ENCODE measurements at regions not wholly inside any gene's neighbourhood (a gene's known extent, or its start where the extent isn't known, plus 50 kb on each side); places are given as distances from the start of the nearest gene placed in this dataset.

- no peak overlapping the region for H3K9ac ChIP-seq
- DNase-seq (ENCODE audit: low spot score), result no peak
- H4K20me1 ChIP-seq (ENCODE audit: low read depth), result no peaks in the 10 kb centered on the region
- no peaks in the 10 kb centered on the region for H3K4me1 ChIP-seq
- no peaks in the 10 kb centered on the region for H3K9me3 ChIP-seq (ENCODE audit: low read depth)
- no peaks in the 10 kb centered on the region for H3K27me3 ChIP-seq
- H3K4me3 ChIP-seq, result no peak overlapping the region
- no peaks in the 10 kb centered on the region for H3K36me3 ChIP-seq
- Mint-ChIP-seq H3K27me3 (ENCODE audit: insufficient read depth, low read depth) (no peaks in the 10 kb centered on the region), H3K4me3 (no peak overlapping the region), H3K36me3 (no peaks in the 10 kb centered on the region), H3K9me3 (peaks cover 2% of the 10 kb centered on the region), H3K27ac (no peak overlapping the region), H3K4me1 (peaks cover 6% of the 10 kb centered on the region)
- no peak overlapping the region for H3K4me2 ChIP-seq
- no peaks in the 10 kb centered on the region for H3K79me2 ChIP-seq (ENCODE audit: low read depth)
- no peaks in the 10 kb centered on the region for H3F3A ChIP-seq (ENCODE audit: low read depth)
- no peak overlapping the region for H3K27ac ChIP-seq
- no peak for TF ChIP-seq EZH2 (IDR thresholded peaks at IDR 0.05)
- TF ChIP-seq, protein P1, sequence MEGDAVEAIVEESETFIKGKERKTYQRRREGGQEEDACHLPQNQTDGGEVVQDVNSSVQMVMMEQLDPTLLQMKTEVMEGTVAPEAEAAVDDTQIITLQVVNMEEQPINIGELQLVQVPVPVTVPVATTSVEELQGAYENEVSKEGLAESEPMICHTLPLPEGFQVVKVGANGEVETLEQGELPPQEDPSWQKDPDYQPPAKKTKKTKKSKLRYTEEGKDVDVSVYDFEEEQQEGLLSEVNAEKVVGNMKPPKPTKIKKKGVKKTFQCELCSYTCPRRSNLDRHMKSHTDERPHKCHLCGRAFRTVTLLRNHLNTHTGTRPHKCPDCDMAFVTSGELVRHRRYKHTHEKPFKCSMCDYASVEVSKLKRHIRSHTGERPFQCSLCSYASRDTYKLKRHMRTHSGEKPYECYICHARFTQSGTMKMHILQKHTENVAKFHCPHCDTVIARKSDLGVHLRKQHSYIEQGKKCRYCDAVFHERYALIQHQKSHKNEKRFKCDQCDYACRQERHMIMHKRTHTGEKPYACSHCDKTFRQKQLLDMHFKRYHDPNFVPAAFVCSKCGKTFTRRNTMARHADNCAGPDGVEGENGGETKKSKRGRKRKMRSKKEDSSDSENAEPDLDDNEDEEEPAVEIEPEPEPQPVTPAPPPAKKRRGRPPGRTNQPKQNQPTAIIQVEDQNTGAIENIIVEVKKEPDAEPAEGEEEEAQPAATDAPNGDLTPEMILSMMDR (IDR thresholded peaks at IDR 0.05), result no peak
- TF ChIP-seq EZH2phosphoT487 (IDR thresholded peaks at IDR 0.05), result no peak
- no peak overlapping the region for H2AFZ ChIP-seq (replicated peaks)
These were observed 978.1 kb downstream of the TMEM182 start for GRCh38 chr2:103739921-103740320.

GRCh38 chr2:103740631-103741030, 978.8 kb downstream of the TMEM182 start:
- Mint-ChIP-seq H3K36me3 (no peaks in the 10 kb centered on the region), H3K27ac (no peak overlapping the region), H3K4me3 (no peak overlapping the region), H3K4me1 (peaks cover 6% of the 10 kb centered on the region), H3K9me3 (peaks cover 2% of the 10 kb centered on the region), H3K27me3 (ENCODE audit: insufficient read depth, low read depth) (no peaks in the 10 kb centered on the region)
- no peaks in the 10 kb centered on the region for H3K27me3 ChIP-seq
- no peaks in the 10 kb centered on the region for H3K36me3 ChIP-seq
- DNase-seq (ENCODE audit: low spot score), result no peak
- no peaks in the 10 kb centered on the region for H3K4me1 ChIP-seq
- H3K9me3 ChIP-seq (ENCODE audit: low read depth), result no peaks in the 10 kb centered on the region
- no peaks in the 10 kb centered on the region for H3F3A ChIP-seq (ENCODE audit: low read depth)
- H2AFZ ChIP-seq (replicated peaks), result no peak overlapping the region
- no peak overlapping the region for H3K4me3 ChIP-seq
- H3K4me2 ChIP-seq, result no peak overlapping the region
- no peaks in the 10 kb centered on the region for H3K79me2 ChIP-seq (ENCODE audit: low read depth)
- H3K27ac ChIP-seq, result no peak overlapping the region
- no peak for TF ChIP-seq EZH2phosphoT487 (IDR thresholded peaks at IDR 0.05)
- TF ChIP-seq, protein P1 (IDR thresholded peaks at IDR 0.05), result no peak
- TF ChIP-seq EZH2 (IDR thresholded peaks at IDR 0.05), result no peak
- H4K20me1 ChIP-seq (ENCODE audit: low read depth), result no peaks in the 10 kb centered on the region
- H3K9ac ChIP-seq, result no peak overlapping the region

GRCh38 chr2:103743195-103743594, 981.4 kb downstream of the TMEM182 start:
- Histone ChIP-seq H3K4me1 (no peaks in the 10 kb centered on the region), H3K79me2 (ENCODE audit: low read depth) (no peaks in the 10 kb centered on the region), H3K4me2 (no peak overlapping the region), H4K20me1 (ENCODE audit: low read depth) (no peaks in the 10 kb centered on the region), H3K27me3 (no peaks in the 10 kb centered on the region), H3F3A (ENCODE audit: low read depth) (no peaks in the 10 kb centered on the region), H3K4me3 (no peak overlapping the region), H3K9ac (no peak overlapping the region), H3K27ac (no peak overlapping the region), H2AFZ (replicated peaks) (no peak overlapping the region), H3K36me3 (no peaks in the 10 kb centered on the region), H3K9me3 (ENCODE audit: low read depth) (no peaks in the 10 kb centered on the region)
- H3K36me3 Mint-ChIP-seq, result no peaks in the 10 kb centered on the region
- no peaks in the 10 kb centered on the region for H3K9me3 Mint-ChIP-seq
- H3K4me3 Mint-ChIP-seq, result no peak overlapping the region
- TF ChIP-seq EZH2phosphoT487 (IDR thresholded peaks at IDR 0.05) (no peak), EZH2 (IDR thresholded peaks at IDR 0.05) (no peak)
- TF ChIP-seq, protein P1 (IDR thresholded peaks at IDR 0.05), result no peak
- peaks cover 14% of the 10 kb centered on the region for H3K4me1 Mint-ChIP-seq
- no peak for DNase-seq (ENCODE audit: low spot score)
- H3K27ac Mint-ChIP-seq, result no peak overlapping the region
- H3K27me3 Mint-ChIP-seq (ENCODE audit: insufficient read depth, low read depth), result no peaks in the 10 kb centered on the region

Data from neural progenitor cell (in vitro differentiated cells).